22Rv1 (cell line): ENCODE measurements at regions not wholly inside any gene's neighbourhood (a gene's known extent, or its start where the extent isn't known, plus 50 kb on each side); places are given as distances from the start of the nearest gene placed in this dataset.

Experiments
- CTCF ChIP-seq: fragments of 450-650 bp; IDR thresholded peaks from 2 replicates; pipeline ENCODE4 v1.5.1; 2017; ENCODE audit warnings: mild to moderate bottlenecking
- ZFX ChIP-seq: fragments of 450-650 bp; IDR thresholded peaks from 2 replicates; pipeline ENCODE4 v1.6.1; 2017; ENCODE audit warnings: antibody characterized with exemption, borderline replicate concordance

- TF ChIP-seq CTCF (no peak), ZFX (no peak)
These were observed 107.4 kb upstream of the SLC7A1 start for GRCh38 chr13:29702912-29703351.
